OCI-LY7 (cell line): ENCODE measurements at regions not wholly inside any gene's neighbourhood (a gene's known extent, or its start where the extent isn't known, plus 50 kb on each side); places are given as distances from the start of the nearest gene placed in this dataset.

Experiments used
- BruUV-seq: library from RNA; stranded (reverse); fragments of 400-500 nt; replicated peaks from 2 replicates; lab custom pipeline; 2021; lab: Mats Ljungman, UMichigan
- CTCF ChIA-PET: fragments of 300-600 bp; sonication (Branson Sonifier 250); formaldehyde crosslinking; loops from one replicate; lab custom pipeline; 2022; ENCODE audit warnings: antibody characterized with exemption; ENCODE audit not compliant: unreplicated experiment; lab: Charles Lee
- POLR2A ChIA-PET: fragments of 300-600 bp; sonication (Branson Sonifier 250); formaldehyde crosslinking; loops from one replicate; lab custom pipeline; 2022; ENCODE audit warnings: antibody characterized with exemption; lab: Charles Lee
- DNase-seq: peaks from one replicate; pipeline ENCODE4 v3.0.0-alpha.2; 2015; ENCODE audit warnings: low spot score
- H2AFZ ChIP-seq: fragments of 200-600 bp; sonication (generic), shearing (Covaris generic); 2 replicates; pipeline ENCODE4 v1.6.1; 2014; ENCODE audit warnings: mild to moderate bottlenecking, antibody characterized with exemption, low read length, moderate library complexity
- H3K27ac ChIP-seq: fragments of 200-600 bp; sonication (generic); 2 replicates; pipeline ENCODE4 v1.5.1; 2014; ENCODE audit warnings: mixed run types, low read depth, mild to moderate bottlenecking, moderate library complexity, low read length, inconsistent platforms; ENCODE audit not compliant: poor library complexity, severe bottlenecking
- H3K36me3 ChIP-seq: fragments of 200-600 bp; sonication (generic); 2 replicates; pipeline ENCODE4 v1.6.1; 2014; ENCODE audit warnings: mild to moderate bottlenecking, antibody characterized with exemption, low read length, moderate library complexity, mixed read lengths; ENCODE audit not compliant: insufficient read depth
- H3K4me1 ChIP-seq: fragments of 200-600 bp; sonication (generic); 2 replicates; pipeline ENCODE4 v1.5.1; 2014; ENCODE audit warnings: mild to moderate bottlenecking, low read length; ENCODE audit not compliant: insufficient read depth, poor library complexity, severe bottlenecking
- H3K4me2 ChIP-seq: fragments of 200-600 bp; sonication (generic); 2 replicates; pipeline ENCODE4 v1.6.1; 2014; ENCODE audit warnings: mild to moderate bottlenecking, low read length
- H3K4me3 ChIP-seq: fragments of 200-600 bp; sonication (generic); 2 replicates; pipeline ENCODE4 v1.5.1; 2014; ENCODE audit warnings: mild to moderate bottlenecking, low read depth, low read length; ENCODE audit not compliant: poor library complexity, severe bottlenecking
- H3K79me2 ChIP-seq: fragments of 200-600 bp; sonication (generic); 2 replicates; pipeline ENCODE4 v1.6.1; 2016; ENCODE audit warnings: low read depth, mild to moderate bottlenecking, low read length, moderate library complexity, mixed read lengths; ENCODE audit not compliant: insufficient read depth
- H3K9me2 ChIP-seq: fragments of 200-600 bp; sonication (generic); 2 replicates; pipeline ENCODE4 v1.6.1; 2016; ENCODE audit warnings: mild to moderate bottlenecking, low read length, mixed read lengths; ENCODE audit not compliant: insufficient read depth
- H3K9me3 ChIP-seq: fragments of 200-600 bp; sonication (generic); 2 replicates; pipeline ENCODE4 v1.6.1; 2014; ENCODE audit warnings: mild to moderate bottlenecking, mixed run types, low read length, mixed read lengths
- H4K20me1 ChIP-seq: fragments of 200-600 bp; sonication (generic); 2 replicates; pipeline ENCODE4 v1.6.1; 2014; ENCODE audit warnings: mild to moderate bottlenecking, antibody characterized with exemption, low read length, moderate library complexity, mixed read lengths; ENCODE audit not compliant: insufficient read depth
- EZH2phosphoT487 ChIP-seq: fragments of 200-600 bp; sonication (generic); IDR thresholded peaks from 2 replicates; pipeline ENCODE4 v1.6.1; 2018; ENCODE audit warnings: low read depth, borderline replicate concordance, mild to moderate bottlenecking, mixed run types, antibody characterized with exemption, low read length, moderate library complexity, mixed read lengths
- intact Hi-C: fragments of 100-400 bp; cut with micrococcal nuclease; formaldehyde crosslinking; loops from one replicate; pipeline ENCODE4 v1.10.0; 2022; ENCODE audit not compliant: unreplicated experiment
- TF ChIP-seq, protein P1 (sequence below): fragments of 200-600 bp; sonication (generic); conservative IDR thresholded peaks from 2 replicates; pipeline ENCODE4 v1.5.1; 2014; ENCODE audit warnings: mild to moderate bottlenecking, antibody characterized with exemption, low read length, moderate library complexity, mixed read lengths

GRCh38 chr4:185987961-185988627, 80.9 kb upstream of the TLR3 start:
- ChIA-PET POLR2A (interaction anchor here (0.6 kb wide), 1 partner anchor 14 kb away, joined by 3 read pairs; no protein-coding TSS in a partner anchor), CTCF (no interaction called here)
- Histone ChIP-seq H2AFZ (no peak overlapping the region), H3K36me3 (no peaks in the 10 kb centered on the region), H4K20me1 (no peaks in the 10 kb centered on the region), H3K9me3 (no peaks in the 10 kb centered on the region), H3K27ac (no peak overlapping the region), H3K79me2 (no peaks in the 10 kb centered on the region), H3K4me2 (no peak overlapping the region), H3K9me2 (no peaks in the 10 kb centered on the region), H3K4me1 (no peaks in the 10 kb centered on the region), H3K4me3 (no peak overlapping the region)
- no peak for DNase-seq
- no peak for TF ChIP-seq EZH2phosphoT487
- TF ChIP-seq, protein P1, sequence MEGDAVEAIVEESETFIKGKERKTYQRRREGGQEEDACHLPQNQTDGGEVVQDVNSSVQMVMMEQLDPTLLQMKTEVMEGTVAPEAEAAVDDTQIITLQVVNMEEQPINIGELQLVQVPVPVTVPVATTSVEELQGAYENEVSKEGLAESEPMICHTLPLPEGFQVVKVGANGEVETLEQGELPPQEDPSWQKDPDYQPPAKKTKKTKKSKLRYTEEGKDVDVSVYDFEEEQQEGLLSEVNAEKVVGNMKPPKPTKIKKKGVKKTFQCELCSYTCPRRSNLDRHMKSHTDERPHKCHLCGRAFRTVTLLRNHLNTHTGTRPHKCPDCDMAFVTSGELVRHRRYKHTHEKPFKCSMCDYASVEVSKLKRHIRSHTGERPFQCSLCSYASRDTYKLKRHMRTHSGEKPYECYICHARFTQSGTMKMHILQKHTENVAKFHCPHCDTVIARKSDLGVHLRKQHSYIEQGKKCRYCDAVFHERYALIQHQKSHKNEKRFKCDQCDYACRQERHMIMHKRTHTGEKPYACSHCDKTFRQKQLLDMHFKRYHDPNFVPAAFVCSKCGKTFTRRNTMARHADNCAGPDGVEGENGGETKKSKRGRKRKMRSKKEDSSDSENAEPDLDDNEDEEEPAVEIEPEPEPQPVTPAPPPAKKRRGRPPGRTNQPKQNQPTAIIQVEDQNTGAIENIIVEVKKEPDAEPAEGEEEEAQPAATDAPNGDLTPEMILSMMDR = no peak
- intact Hi-C loops = no loop called here
- BruUV-seq = no TSS peak

DNA sequence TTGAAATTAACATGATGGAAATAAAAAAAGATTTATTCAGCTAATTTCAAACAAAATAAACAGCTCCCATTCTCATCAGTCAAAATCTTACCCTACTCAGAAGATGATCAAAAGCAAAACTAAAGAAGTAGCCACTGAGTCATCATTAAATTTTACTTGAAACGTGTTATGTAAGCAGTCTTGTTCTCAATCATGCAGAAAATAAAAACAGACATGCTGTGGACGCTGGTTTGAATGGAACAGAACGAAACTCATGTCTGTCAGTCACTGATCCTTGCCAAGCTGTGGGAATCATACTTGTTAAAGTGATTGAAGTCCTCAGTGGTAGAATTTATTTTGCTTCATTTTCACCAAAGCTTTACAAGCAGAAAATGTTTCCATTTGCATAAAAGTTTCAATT, 77.2 kb upstream of the TLR3 start:
- H3K9me2 ChIP-seq = no peaks in the 10 kb centered on the region
- no peak overlapping the region for H3K27ac ChIP-seq
- no peak overlapping the region for H3K4me3 ChIP-seq
- DNase-seq = no peak
- H3K36me3 ChIP-seq = no peaks in the 10 kb centered on the region
- H3K4me2 ChIP-seq = no peak overlapping the region
- no peaks in the 10 kb centered on the region for H3K9me3 ChIP-seq
- ChIA-PET CTCF (no interaction called here), POLR2A (interaction anchor here (1.7 kb wide), 1 partner anchor 10 kb away, joined by 5 read pairs; no protein-coding TSS in a partner anchor)
- no peaks in the 10 kb centered on the region for H3K4me1 ChIP-seq
- no peaks in the 10 kb centered on the region for H4K20me1 ChIP-seq
- no peak overlapping the region for H2AFZ ChIP-seq
- intact Hi-C loops = no loop called here
- TF ChIP-seq EZH2phosphoT487 = no peak
- TF ChIP-seq, protein P1 = no peak
- no TSS peak for BruUV-seq
- no peaks in the 10 kb centered on the region for H3K79me2 ChIP-seq

- no peaks in the 10 kb centered on the region for H4K20me1 ChIP-seq
- no peak overlapping the region for H3K27ac ChIP-seq
- H3K36me3 ChIP-seq = no peaks in the 10 kb centered on the region
- no peaks in the 10 kb centered on the region for H3K9me2 ChIP-seq
- CTCF ChIA-PET = no interaction called here
- H3K79me2 ChIP-seq = no peaks in the 10 kb centered on the region
- no peak overlapping the region for H3K4me2 ChIP-seq
- BruUV-seq = no TSS peak
- no peak overlapping the region for H2AFZ ChIP-seq
- intact Hi-C loops = no loop called here
- TF ChIP-seq, protein P1 = no peak
- TF ChIP-seq EZH2phosphoT487 = no peak
- no peaks in the 10 kb centered on the region for H3K9me3 ChIP-seq
- no peak for DNase-seq
- POLR2A ChIA-PET = interaction anchor here (1.7 kb wide), 1 partner anchor 10 kb away, joined by 5 read pairs; no protein-coding TSS in a partner anchor
- H3K4me3 ChIP-seq = no peak overlapping the region
- H3K4me1 ChIP-seq = no peaks in the 10 kb centered on the region
Observed at GRCh38 chr4:185992585-185992984, 76.4 kb upstream of the TLR3 start.
